SK-N-SH (cell line): ENCODE measurements at regions not wholly inside any gene's neighbourhood (a gene's known extent, or its start where the extent isn't known, plus 50 kb on each side); places are given as distances from the start of the nearest gene placed in this dataset.

Source experiments
- CTCF ChIA-PET: fragments of 300-600, 350-600 bp; formaldehyde crosslinking; extraction: SDS; loops from one replicate; lab custom pipeline; 2021; lab: Yijun Ruan, JAX
- POLR2A ChIA-PET: fragments of 350-600 bp; sonication (Branson Sonifier 250); formaldehyde crosslinking; extraction: SDS; loops from one replicate; lab custom pipeline; 2020; ENCODE audit warnings: antibody characterized with exemption, inconsistent platforms; lab: Yijun Ruan, JAX
- DNase-seq: peaks from one replicate; pipeline ENCODE4 v3.0.0; 2012
- H2AFZ ChIP-seq: fragments of 200-600 bp; sonication (generic); 2 replicates; pipeline ENCODE4 v1.8.1; 2016; ENCODE audit warnings: antibody characterized with exemption, mild to moderate bottlenecking, low read depth
- H3F3A ChIP-seq: fragments of 200-600 bp; sonication (generic); replicated peaks from 2 replicates; pipeline ENCODE3; 2016; ENCODE audit warnings: antibody characterized with exemption, mild to moderate bottlenecking; ENCODE audit not compliant: insufficient read depth
- H3K27ac ChIP-seq, 2 experiments: fragments of 200-500 bp in 1 of 2; fragments of 200-600 bp in 1 of 2; sonication (Bioruptor generic) in 1 of 2; sonication (generic), shearing (Covaris generic) in 1 of 2; 2 replicates each; pipeline versions ENCODE4 v1.5.1 to v1.6.1; 2014 to 2016; ENCODE audit warnings: low read depth in 2 of 2, inconsistent platforms in 1 of 2, low read length in 1 of 2, mild to moderate bottlenecking in 1 of 2, mixed read lengths in 1 of 2
- H3K27me3 ChIP-seq: fragments of 200-600 bp; sonication (generic), shearing (Covaris generic); 2 replicates; pipeline ENCODE4 v1.6.1; 2016; ENCODE audit warnings: mixed run types; ENCODE audit not compliant: insufficient read depth
- H3K36me3 ChIP-seq, 2 experiments: fragments of 200-500 bp in 1 of 2; fragments of 200-600 bp in 1 of 2; sonication (Bioruptor generic) in 1 of 2; sonication (generic) in 1 of 2; replicated peaks in 1 of 2; 2 replicates each; pipeline versions ENCODE3 to v1.5.1; 2014 to 2016; ENCODE audit warnings: low read length in 1 of 2, mild to moderate bottlenecking in 1 of 2; ENCODE audit not compliant: insufficient read depth in 2 of 2, control insufficient read depth in 1 of 2
- H3K4me1 ChIP-seq, 2 experiments: fragments of 200-500 bp in 1 of 2; fragments of 200-600 bp in 1 of 2; sonication (Bioruptor generic) in 1 of 2; sonication (generic), shearing (Covaris generic) in 1 of 2; 2 replicates each; pipeline versions ENCODE4 v1.5.1 to v1.6.1; 2014 to 2016; ENCODE audit warnings: low read depth in 1 of 2, low read length in 1 of 2, mixed run types in 1 of 2; ENCODE audit not compliant: insufficient read depth in 2 of 2, control insufficient read depth in 1 of 2
- H3K4me2 ChIP-seq: fragments of 200-600 bp; sonication (generic), shearing (Covaris generic); 2 replicates; pipeline ENCODE4 v1.6.1; 2017; ENCODE audit warnings: mixed run types
- H3K4me3 ChIP-seq, 2 experiments: fragments of 200-500 bp in 1 of 2; fragments of 200-600 bp in 1 of 2; sonication (Bioruptor generic) in 1 of 2; sonication (generic), shearing (Covaris generic) in 1 of 2; 2 replicates each; pipeline versions ENCODE4 v1.5.1 to v1.8.1; 2014 to 2016; ENCODE audit warnings: low read depth in 2 of 2, inconsistent platforms in 1 of 2, low read length in 1 of 2, mild to moderate bottlenecking in 1 of 2, mixed read lengths in 1 of 2, moderate library complexity in 1 of 2
- H3K79me2 ChIP-seq: fragments of 200-600 bp; sonication (generic); 2 replicates; pipeline ENCODE4 v1.8.1; 2017; ENCODE audit warnings: mild to moderate bottlenecking; ENCODE audit not compliant: insufficient read depth
- H3K9ac ChIP-seq: fragments of 200-600 bp; sonication (generic); 2 replicates; pipeline ENCODE4 v1.6.1; 2017; ENCODE audit warnings: mixed run types
- H3K9me2 ChIP-seq: fragments of 200-600 bp; sonication (generic); 2 replicates; pipeline ENCODE4 v1.6.1; 2017; ENCODE audit warnings: mixed run types
- H3K9me3 ChIP-seq: fragments of 200-600 bp; sonication (generic); 2 replicates; pipeline ENCODE4 v1.6.1; 2017; ENCODE audit warnings: mixed run types, mild to moderate bottlenecking, moderate library complexity
- H4K20me1 ChIP-seq: fragments of 200-600 bp; sonication (generic); 2 replicates; pipeline ENCODE4 v1.6.1; 2017; ENCODE audit warnings: mild to moderate bottlenecking, mixed run types; ENCODE audit not compliant: insufficient read depth
- EZH2phosphoT487 ChIP-seq: fragments of 200-600 bp; sonication (generic); IDR thresholded peaks from 2 replicates; pipeline ENCODE4 v1.6.1; 2017; ENCODE audit warnings: low read depth, mixed run types, mild to moderate bottlenecking, antibody characterized with exemption, moderate library complexity, borderline replicate concordance
- FOSL2 ChIP-seq: IDR thresholded peaks from 2 replicates; pipeline ENCODE4 v1.4.0; 2012; ENCODE audit warnings: low read depth, mild to moderate bottlenecking, moderate library complexity, borderline replicate concordance
- FOXJ3 ChIP-seq: sonication (generic); formaldehyde crosslinking; IDR thresholded peaks from 2 replicates; pipeline ENCODE4 v1.5.1; 2020; ENCODE audit warnings: mild to moderate bottlenecking, missing genetic modification reagents
- GABPA ChIP-seq: IDR thresholded peaks from 2 replicates; pipeline ENCODE4 v1.4.0; 2012; ENCODE audit warnings: low read depth, mild to moderate bottlenecking
- GATA2 ChIP-seq: sonication (generic); formaldehyde crosslinking; IDR thresholded peaks from 2 replicates; pipeline ENCODE4 v1.5.0; 2020; ENCODE audit warnings: mild to moderate bottlenecking, missing genetic modification reagents
- IRF3 ChIP-seq: fragments of 150-350 bp; IDR thresholded peaks from 2 replicates; pipeline ENCODE4 v1.6.1; 2016; ENCODE audit warnings: mild to moderate bottlenecking, low read depth, low read length
- JUND ChIP-seq: IDR thresholded peaks from 2 replicates; pipeline ENCODE4 v1.4.0; 2012
- NFIC ChIP-seq: IDR thresholded peaks from 2 replicates; pipeline ENCODE4 v1.4.0; 2012; ENCODE audit warnings: borderline replicate concordance
- POLR2AphosphoS5 ChIP-seq: IDR thresholded peaks from 2 replicates; pipeline ENCODE4 v1.6.1; 2012; ENCODE audit warnings: low read depth, low read length
- SIN3A ChIP-seq: IDR thresholded peaks from 2 replicates; pipeline ENCODE4 v1.6.1; 2012; ENCODE audit warnings: low read depth, mild to moderate bottlenecking, low read length, moderate library complexity, borderline replicate concordance
- SMC3 ChIP-seq: IDR thresholded peaks from 2 replicates; pipeline ENCODE4 v1.6.1; 2012; ENCODE audit warnings: low read depth, low read length, improper control_type of control experiment
- TAF1 ChIP-seq: IDR thresholded peaks from 2 replicates; pipeline ENCODE4 v1.6.1; 2012; ENCODE audit warnings: low read depth, mild to moderate bottlenecking, low read length, moderate library complexity, borderline replicate concordance
- TCF12 ChIP-seq: IDR thresholded peaks from 2 replicates; pipeline ENCODE4 v1.4.0; 2012
- YY1 ChIP-seq: IDR thresholded peaks from 2 replicates; pipeline ENCODE4 v1.4.0; 2012; ENCODE audit warnings: low read depth, mild to moderate bottlenecking
- WGBS: methylation state at CpG from one replicate; pipeline ENCODE4 v1.1.6; 2017; ENCODE audit warnings: low lambda C conversion rate; 5-methylcytosine and 5-hydroxymethylcytosine counted together
- TF ChIP-seq, protein P1 (sequence below): fragments of 150-350 bp; IDR thresholded peaks from 2 replicates; pipeline ENCODE4 v1.6.1; 2017; ENCODE audit warnings: antibody characterized with exemption, low read length, low read depth, borderline replicate concordance
- TF ChIP-seq, protein P2 (sequence below): IDR thresholded peaks from 2 replicates; pipeline ENCODE4 v1.4.0; 2012; ENCODE audit warnings: low read depth, borderline replicate concordance

DNA sequence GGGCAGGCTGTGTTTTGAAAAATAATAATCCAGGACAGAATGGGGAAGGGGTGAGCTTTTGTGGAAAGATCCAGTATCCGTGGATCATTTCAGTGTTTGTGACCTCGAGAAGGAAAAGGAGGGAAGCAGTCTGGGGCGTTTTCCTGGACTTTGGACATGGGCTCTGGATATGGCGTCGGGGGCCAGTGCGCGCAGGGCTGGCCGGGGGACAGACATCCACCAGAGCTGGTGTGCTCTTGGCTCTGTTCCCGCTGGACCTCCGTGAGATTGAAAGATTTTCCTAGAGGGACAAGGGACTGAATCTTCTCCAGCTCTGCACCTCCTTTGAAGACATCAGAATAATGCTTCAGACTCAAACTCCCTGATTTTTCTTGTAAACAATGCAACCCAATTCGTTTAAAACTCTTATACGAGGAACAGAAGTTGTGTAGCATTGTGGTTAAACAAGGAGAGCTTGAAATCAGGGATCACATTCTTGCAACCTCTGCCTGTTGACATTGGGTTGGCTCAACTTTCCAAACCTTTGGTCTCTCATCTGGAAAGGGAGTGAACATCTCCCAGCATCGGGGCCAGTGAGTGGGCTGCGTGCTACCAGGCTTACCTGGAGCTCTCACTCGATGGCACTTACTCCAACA is 75.9 kb downstream of the C16orf95 start:
- WGBS, result 27% methylated on average over 12 of the region's 15 CpGs
- H3K9ac ChIP-seq, result no peak overlapping the region
- H3K9me3 ChIP-seq, result no peaks in the 10 kb centered on the region
- no peak overlapping the region for H3K4me2 ChIP-seq
- no peak overlapping the region for H2AFZ ChIP-seq
- peaks cover 73% of the 10 kb centered on the region for H3K27me3 ChIP-seq
- H3K4me3 ChIP-seq, result no peak overlapping the region
- H3K36me3 ChIP-seq, result no peaks in the 10 kb centered on the region
- DNase-seq, result no peak
- ChIA-PET CTCF (interaction anchor here (1.7 kb wide), 1 partner anchor 38 kb away, joined by 8 read pairs; no protein-coding TSS in a partner anchor), POLR2A (no interaction called here)
- no peaks in the 10 kb centered on the region for H3F3A ChIP-seq
- no peaks in the 10 kb centered on the region; a peak in 1 of 4 replicates for H3K4me1 ChIP-seq
- no peaks in the 10 kb centered on the region for H3K79me2 ChIP-seq
- TF ChIP-seq SMC3, result no peak
- TF ChIP-seq POLR2AphosphoS5, result no peak
- TF ChIP-seq FOSL2, result no peak
- TF ChIP-seq, protein P1, sequence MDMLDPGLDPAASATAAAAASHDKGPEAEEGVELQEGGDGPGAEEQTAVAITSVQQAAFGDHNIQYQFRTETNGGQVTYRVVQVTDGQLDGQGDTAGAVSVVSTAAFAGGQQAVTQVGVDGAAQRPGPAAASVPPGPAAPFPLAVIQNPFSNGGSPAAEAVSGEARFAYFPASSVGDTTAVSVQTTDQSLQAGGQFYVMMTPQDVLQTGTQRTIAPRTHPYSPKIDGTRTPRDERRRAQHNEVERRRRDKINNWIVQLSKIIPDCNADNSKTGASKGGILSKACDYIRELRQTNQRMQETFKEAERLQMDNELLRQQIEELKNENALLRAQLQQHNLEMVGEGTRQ, result no peak
- no peak for TF ChIP-seq NFIC
- no peak for TF ChIP-seq TCF12
- no peak for TF ChIP-seq SIN3A
- TF ChIP-seq JUND, result no peak
- TF ChIP-seq YY1, result no peak
- no peak for TF ChIP-seq IRF3
- no peak overlapping the region for H3K27ac ChIP-seq
- no peaks in the 10 kb centered on the region for H4K20me1 ChIP-seq
- H3K9me2 ChIP-seq, result no peaks in the 10 kb centered on the region

GRCh38 chr16:87243478-87243877 is 73.7 kb downstream of the C16orf95 start:
- Histone ChIP-seq H3K4me1 (no peaks in the 10 kb centered on the region; a peak in 1 of 4 replicates), H3K4me3 (no peak overlapping the region), H2AFZ (no peak overlapping the region), H3K9ac (no peak overlapping the region), H3K27ac (no peak overlapping the region), H3K27me3 (peaks cover 82% of the 10 kb centered on the region), H3K9me2 (no peaks in the 10 kb centered on the region), H3F3A (no peaks in the 10 kb centered on the region), H3K4me2 (no peak overlapping the region), H3K9me3 (no peaks in the 10 kb centered on the region), H3K79me2 (no peaks in the 10 kb centered on the region), H4K20me1 (no peaks in the 10 kb centered on the region), H3K36me3 (no peaks in the 10 kb centered on the region)
- TF ChIP-seq EZH2phosphoT487 (no peak), JUND (no peak), SMC3 (no peak), GABPA (no peak), GATA2 (CRISPR knock-in tag) (no peak), FOXJ3 (CRISPR knock-in tag) (no peak), TAF1 (no peak)
- TF ChIP-seq, protein P2, sequence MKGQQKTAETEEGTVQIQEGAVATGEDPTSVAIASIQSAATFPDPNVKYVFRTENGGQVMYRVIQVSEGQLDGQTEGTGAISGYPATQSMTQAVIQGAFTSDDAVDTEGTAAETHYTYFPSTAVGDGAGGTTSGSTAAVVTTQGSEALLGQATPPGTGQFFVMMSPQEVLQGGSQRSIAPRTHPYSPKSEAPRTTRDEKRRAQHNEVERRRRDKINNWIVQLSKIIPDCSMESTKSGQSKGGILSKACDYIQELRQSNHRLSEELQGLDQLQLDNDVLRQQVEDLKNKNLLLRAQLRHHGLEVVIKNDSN, result no peak
- WGBS, result 44% methylated on average over 7 of the region's 7 CpGs
- POLR2A ChIA-PET, result no interaction called here
- DNase-seq, result no peak
- CTCF ChIA-PET, result no interaction called here
